BJ (cell line): ENCODE measurements at regions not wholly inside any gene's neighbourhood (a gene's known extent, or its start where the extent isn't known, plus 50 kb on each side); places are given as distances from the start of the nearest gene placed in this dataset.
A peak's percentile ranks its signal among the peaks of the same experiment; 100 is the strongest.

Experiments used
- CTCF ChIA-PET: fragments of 350-600 bp; formaldehyde crosslinking; extraction: SDS; loops from one replicate; lab custom pipeline; 2021; ENCODE audit warnings: antibody characterized with exemption, inconsistent platforms; lab: Yijun Ruan, JAX
- POLR2A ChIA-PET: fragments of 300-600 bp; sonication (Branson Sonifier 250); formaldehyde crosslinking; extraction: SDS; loops from one replicate; lab custom pipeline; 2021; ENCODE audit warnings: antibody characterized with exemption; lab: Charles Lee
- DNase-seq: peaks from one replicate; pipeline ENCODE4 v3.0.0-alpha.2; 2011; ENCODE audit warnings: low read depth
- H3K27me3 ChIP-seq: 2 replicates; pipeline ENCODE4 v1.6.0; 2011; ENCODE audit warnings: low read length; ENCODE audit not compliant: control insufficient read depth, insufficient read depth
- H3K36me3 ChIP-seq: 2 replicates; pipeline ENCODE4 v1.5.1; 2011; ENCODE audit warnings: low read length; ENCODE audit not compliant: control insufficient read depth, insufficient read depth
- H3K4me3 ChIP-seq: 2 replicates; pipeline ENCODE4 v1.5.1; 2011; ENCODE audit warnings: low read depth, mild to moderate bottlenecking, control low read depth, low read length
- TF ChIP-seq, protein P1 (sequence below): IDR thresholded peaks from 2 replicates; pipeline ENCODE4 v1.5.1; 2011; ENCODE audit warnings: low read depth, mild to moderate bottlenecking, control low read depth, inconsistent platforms, low read length, moderate library complexity; ENCODE audit not compliant: insufficient read depth

DNA sequence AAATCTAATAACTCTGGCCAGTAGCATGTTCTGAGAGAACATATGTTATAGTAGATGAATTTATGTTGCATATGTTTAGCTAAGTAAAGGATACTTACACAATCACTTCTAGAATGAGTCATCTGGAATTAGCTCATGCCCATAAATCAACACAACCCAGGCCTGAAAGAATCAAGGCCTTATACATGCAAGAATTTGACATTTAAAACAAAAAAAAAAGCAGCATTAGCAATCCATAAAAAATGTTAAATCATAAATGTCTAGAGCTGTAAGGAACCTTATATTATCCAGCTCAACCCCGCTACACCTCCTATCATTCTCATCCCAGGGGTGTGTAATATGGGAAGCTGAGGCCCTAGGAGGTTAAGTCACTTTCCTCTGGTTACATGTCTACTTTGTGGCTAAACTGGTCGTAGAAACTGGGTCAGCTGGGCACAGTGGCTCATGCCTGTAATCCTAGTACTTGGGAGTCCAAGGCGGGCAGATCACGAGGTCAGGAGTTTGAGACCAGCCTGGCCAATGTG lies 105.2 kb upstream of the CARMIL1 start:
- CTCF ChIA-PET = interaction anchor here (0.9 to 2.1 kb wide), 4 partner anchors 27 to 103 kb away, joined by 3 to 6 read pairs (median 6); no protein-coding TSS in a partner anchor
- H3K36me3 ChIP-seq = no peaks in the 10 kb centered on the region
- H3K27me3 ChIP-seq = no peaks in the 10 kb centered on the region
- POLR2A ChIA-PET = interaction anchor here (0.7 kb wide), 2 partner anchors 60 to 254 kb away, joined by 4 read pairs; no protein-coding TSS in a partner anchor
- TF ChIP-seq, protein P1, sequence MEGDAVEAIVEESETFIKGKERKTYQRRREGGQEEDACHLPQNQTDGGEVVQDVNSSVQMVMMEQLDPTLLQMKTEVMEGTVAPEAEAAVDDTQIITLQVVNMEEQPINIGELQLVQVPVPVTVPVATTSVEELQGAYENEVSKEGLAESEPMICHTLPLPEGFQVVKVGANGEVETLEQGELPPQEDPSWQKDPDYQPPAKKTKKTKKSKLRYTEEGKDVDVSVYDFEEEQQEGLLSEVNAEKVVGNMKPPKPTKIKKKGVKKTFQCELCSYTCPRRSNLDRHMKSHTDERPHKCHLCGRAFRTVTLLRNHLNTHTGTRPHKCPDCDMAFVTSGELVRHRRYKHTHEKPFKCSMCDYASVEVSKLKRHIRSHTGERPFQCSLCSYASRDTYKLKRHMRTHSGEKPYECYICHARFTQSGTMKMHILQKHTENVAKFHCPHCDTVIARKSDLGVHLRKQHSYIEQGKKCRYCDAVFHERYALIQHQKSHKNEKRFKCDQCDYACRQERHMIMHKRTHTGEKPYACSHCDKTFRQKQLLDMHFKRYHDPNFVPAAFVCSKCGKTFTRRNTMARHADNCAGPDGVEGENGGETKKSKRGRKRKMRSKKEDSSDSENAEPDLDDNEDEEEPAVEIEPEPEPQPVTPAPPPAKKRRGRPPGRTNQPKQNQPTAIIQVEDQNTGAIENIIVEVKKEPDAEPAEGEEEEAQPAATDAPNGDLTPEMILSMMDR = no peak
- no peak overlapping the region for H3K4me3 ChIP-seq
- DNase-seq = peak; percentile 93

DNA sequence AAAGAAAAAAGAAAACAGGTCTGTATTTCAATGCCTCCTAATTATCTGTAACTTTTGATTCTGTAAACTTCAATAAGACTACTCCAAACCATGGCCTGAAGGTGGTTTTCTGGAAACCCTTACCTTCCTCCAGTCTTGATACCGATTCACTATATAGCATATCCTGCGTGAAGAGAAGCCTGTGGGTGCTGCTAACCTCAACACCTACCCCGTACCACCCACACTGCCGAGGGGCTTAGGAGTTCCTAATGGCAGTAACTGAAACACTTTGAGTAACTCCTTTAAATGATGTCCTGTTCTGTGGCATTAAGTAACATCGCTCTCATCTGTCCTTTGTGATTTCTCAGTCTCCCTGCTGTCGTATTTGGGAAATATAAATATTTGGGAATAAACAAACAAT lies 104.5 kb upstream of the CARMIL1 start:
- no peak for DNase-seq
- no peak overlapping the region for H3K4me3 ChIP-seq
- H3K36me3 ChIP-seq = no peaks in the 10 kb centered on the region
- ChIA-PET CTCF (interaction anchor here (0.9 to 1.9 kb wide), 3 partner anchors 26 to 104 kb away, joined by 3 to 6 read pairs (median 6); no protein-coding TSS in a partner anchor), POLR2A (interaction anchor here (0.7 kb wide), 1 partner anchor 59 kb away, joined by 4 read pairs; no protein-coding TSS in a partner anchor)
- TF ChIP-seq, protein P1 = no peak
- H3K27me3 ChIP-seq = no peaks in the 10 kb centered on the region

DNA sequence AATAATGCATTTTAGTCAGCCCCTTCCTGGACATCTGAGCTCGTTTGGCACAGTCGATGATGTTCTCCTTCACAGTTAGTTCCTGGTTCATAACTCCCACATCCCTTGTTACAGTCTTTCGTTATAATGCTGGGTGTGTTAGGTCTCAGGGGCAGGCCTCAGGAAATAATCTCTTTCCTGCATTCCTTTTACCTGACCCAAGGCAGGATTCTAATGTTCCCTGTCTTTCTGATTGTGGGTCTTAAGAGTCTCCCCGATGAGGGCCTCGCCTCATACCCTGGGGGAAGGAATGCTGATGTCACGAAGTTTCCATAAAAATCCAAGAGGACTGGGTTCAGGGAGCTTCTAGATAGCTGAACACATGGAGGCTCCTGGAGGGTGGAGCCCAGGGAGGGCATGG lies 104.0 kb upstream of the CARMIL1 start:
- ChIA-PET POLR2A (no interaction called here), CTCF (interaction anchor here (1.2 to 1.9 kb wide), 3 partner anchors 48 to 105 kb away, joined by 3 to 6 read pairs (median 6); no protein-coding TSS in a partner anchor)
- DNase-seq = peak; percentile 66

DNA sequence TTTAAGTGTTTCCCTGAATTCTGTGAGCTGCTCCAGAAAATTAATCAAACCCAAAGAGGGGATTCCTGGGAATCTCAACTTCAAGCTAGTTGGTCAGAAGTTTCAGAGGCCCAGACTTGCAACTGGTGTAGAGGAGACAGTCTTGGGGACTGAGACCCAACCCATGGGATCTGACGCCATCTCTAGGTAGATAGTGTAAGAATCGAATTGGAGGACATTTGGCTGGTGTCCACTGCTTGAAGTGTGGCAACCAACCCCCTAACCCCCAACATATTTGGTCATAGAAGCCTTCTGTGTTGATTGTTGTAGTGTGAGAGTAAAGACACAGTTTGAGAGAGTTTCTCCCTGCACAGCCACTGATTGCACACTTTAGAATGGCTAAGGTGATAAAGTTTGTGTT lies 103.5 kb upstream of the CARMIL1 start:
- TF ChIP-seq, protein P1 = no peak
- DNase-seq = no peak
- H3K27me3 ChIP-seq = no peaks in the 10 kb centered on the region
- CTCF ChIA-PET = interaction anchor here (1.2 kb wide), 2 partner anchors 48 to 90 kb away, joined by 3 to 6 read pairs; no protein-coding TSS in a partner anchor
- H3K4me3 ChIP-seq = no peak overlapping the region
- POLR2A ChIA-PET = no interaction called here
- H3K36me3 ChIP-seq = no peaks in the 10 kb centered on the region

More for the DNA sequence above, 104.0 kb upstream of the CARMIL1 start:
- TF ChIP-seq, protein P1 = no peak
- H3K4me3 ChIP-seq = no peak overlapping the region
- H3K27me3 ChIP-seq = no peaks in the 10 kb centered on the region
- H3K36me3 ChIP-seq = no peaks in the 10 kb centered on the region

DNA sequence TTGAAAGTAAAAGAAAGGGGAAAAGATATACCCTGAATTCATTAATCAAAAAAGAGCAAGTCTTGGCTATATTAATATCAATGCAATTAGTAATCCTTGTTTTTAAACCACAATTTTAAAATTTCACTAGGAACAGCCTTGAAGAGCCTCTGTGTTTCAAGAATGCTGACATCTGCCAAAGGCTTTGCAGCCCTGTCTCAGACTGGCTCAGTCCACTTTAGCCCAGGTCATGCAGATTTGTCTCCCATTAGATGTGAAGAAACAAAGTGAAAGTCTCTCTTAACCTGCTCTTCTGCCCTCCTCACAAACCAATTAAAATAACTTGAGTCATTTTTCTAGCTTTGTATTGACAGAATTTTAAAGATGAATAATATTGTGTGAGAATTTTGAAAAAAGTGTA lies 102.7 kb upstream of the CARMIL1 start:
- POLR2A ChIA-PET = no interaction called here
- CTCF ChIA-PET = interaction anchor here (1.2 kb wide), 1 partner anchor 89 kb away, joined by 3 read pairs; no protein-coding TSS in a partner anchor
- H3K36me3 ChIP-seq = no peaks in the 10 kb centered on the region
- no peaks in the 10 kb centered on the region for H3K27me3 ChIP-seq
- DNase-seq = no peak
- H3K4me3 ChIP-seq = no peak overlapping the region
- TF ChIP-seq, protein P1 = no peak
